ENCODE measurements at regions not wholly inside any gene's neighbourhood (a gene's known extent, or its start where the extent isn't known, plus 50 kb on each side); places are given as distances from the start of the nearest gene placed in this dataset.
"Not testable (repeated sequence)": the region's sequence is repeated elsewhere in the genome, so short reads cannot be mapped to it uniquely, and the experiment has no call there.

DNA sequence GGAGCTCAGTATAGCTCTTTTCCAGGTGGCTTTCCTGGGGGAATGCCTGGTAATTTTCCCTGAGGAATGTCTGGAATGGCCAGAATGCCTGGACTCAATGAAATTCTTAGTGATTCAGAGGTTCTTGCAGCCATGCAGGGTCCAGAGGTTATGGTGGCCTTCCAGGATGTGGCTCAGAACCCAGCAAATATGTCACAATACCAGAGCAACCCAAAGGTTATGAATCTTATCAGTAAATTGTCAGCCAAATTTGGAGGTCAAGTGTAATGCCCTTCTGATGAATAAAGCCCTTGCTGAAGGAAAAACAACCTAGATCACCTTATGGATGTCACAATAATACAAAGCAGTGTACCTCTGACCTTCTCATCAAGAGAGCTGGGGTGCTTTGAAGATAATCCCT lies 100.3 kb downstream of the TMEM167A start (continued):
- TF ChIP-seq, protein P1, sequence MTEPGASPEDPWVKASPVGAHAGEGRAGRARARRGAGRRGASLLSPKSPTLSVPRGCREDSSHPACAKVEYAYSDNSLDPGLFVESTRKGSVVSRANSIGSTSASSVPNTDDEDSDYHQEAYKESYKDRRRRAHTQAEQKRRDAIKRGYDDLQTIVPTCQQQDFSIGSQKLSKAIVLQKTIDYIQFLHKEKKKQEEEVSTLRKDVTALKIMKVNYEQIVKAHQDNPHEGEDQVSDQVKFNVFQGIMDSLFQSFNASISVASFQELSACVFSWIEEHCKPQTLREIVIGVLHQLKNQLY (CRISPR knock-in tag; IDR thresholded peaks at IDR 0.05) = peak; percentile 64; the same call in 1 of the 2 replicates
- TF ChIP-seq MEIS2 (CRISPR knock-in tag; IDR thresholded peaks at IDR 0.05) = peak; percentile 56; the same call in 1 of the 2 replicates
- TF ChIP-seq SOX13 (IDR thresholded peaks at IDR 0.05) = peak; percentile 89
- peak in 1 of 2 experiments; percentile 94; a peak in 2 of 4 replicates for TF ChIP-seq SOX13 (CRISPR knock-in tag; conservative IDR thresholded peaks at IDR 0.05 in 1 of 2, IDR thresholded peaks at IDR 0.05 in 1 of 2)
- 0 out of 2 replicates have a peak, but pooled peaks have one; percentile 25 for TF ChIP-seq STAT5B (CRISPR knock-in tag; IDR thresholded peaks at IDR 0.05)
- TF ChIP-seq CREM (IDR thresholded peaks at IDR 0.05) = peak; percentile 85
- not testable (repeated sequence) for TF ChIP-seq CREM (CRISPR knock-in tag; IDR thresholded peaks at IDR 0.05)
- TF ChIP-seq, protein P2, sequence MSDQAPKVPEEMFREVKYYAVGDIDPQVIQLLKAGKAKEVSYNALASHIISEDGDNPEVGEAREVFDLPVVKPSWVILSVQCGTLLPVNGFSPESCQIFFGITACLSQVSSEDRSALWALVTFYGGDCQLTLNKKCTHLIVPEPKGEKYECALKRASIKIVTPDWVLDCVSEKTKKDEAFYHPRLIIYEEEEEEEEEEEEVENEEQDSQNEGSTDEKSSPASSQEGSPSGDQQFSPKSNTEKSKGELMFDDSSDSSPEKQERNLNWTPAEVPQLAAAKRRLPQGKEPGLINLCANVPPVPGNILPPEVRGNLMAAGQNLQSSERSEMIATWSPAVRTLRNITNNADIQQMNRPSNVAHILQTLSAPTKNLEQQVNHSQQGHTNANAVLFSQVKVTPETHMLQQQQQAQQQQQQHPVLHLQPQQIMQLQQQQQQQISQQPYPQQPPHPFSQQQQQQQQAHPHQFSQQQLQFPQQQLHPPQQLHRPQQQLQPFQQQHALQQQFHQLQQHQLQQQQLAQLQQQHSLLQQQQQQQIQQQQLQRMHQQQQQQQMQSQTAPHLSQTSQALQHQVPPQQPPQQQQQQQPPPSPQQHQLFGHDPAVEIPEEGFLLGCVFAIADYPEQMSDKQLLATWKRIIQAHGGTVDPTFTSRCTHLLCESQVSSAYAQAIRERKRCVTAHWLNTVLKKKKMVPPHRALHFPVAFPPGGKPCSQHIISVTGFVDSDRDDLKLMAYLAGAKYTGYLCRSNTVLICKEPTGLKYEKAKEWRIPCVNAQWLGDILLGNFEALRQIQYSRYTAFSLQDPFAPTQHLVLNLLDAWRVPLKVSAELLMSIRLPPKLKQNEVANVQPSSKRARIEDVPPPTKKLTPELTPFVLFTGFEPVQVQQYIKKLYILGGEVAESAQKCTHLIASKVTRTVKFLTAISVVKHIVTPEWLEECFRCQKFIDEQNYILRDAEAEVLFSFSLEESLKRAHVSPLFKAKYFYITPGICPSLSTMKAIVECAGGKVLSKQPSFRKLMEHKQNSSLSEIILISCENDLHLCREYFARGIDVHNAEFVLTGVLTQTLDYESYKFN (CRISPR knock-in tag; conservative IDR thresholded peaks at IDR 0.05) = peak; percentile 90
- TF ChIP-seq, protein P3, sequence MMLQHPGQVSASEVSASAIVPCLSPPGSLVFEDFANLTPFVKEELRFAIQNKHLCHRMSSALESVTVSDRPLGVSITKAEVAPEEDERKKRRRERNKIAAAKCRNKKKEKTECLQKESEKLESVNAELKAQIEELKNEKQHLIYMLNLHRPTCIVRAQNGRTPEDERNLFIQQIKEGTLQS (CRISPR knock-in tag; IDR thresholded peaks at IDR 0.05) = peak; percentile 65
- TF ChIP-seq ATF1 (CRISPR knock-in tag; IDR thresholded peaks at IDR 0.05) = peak; percentile 66
- TF ChIP-seq, protein P4, sequence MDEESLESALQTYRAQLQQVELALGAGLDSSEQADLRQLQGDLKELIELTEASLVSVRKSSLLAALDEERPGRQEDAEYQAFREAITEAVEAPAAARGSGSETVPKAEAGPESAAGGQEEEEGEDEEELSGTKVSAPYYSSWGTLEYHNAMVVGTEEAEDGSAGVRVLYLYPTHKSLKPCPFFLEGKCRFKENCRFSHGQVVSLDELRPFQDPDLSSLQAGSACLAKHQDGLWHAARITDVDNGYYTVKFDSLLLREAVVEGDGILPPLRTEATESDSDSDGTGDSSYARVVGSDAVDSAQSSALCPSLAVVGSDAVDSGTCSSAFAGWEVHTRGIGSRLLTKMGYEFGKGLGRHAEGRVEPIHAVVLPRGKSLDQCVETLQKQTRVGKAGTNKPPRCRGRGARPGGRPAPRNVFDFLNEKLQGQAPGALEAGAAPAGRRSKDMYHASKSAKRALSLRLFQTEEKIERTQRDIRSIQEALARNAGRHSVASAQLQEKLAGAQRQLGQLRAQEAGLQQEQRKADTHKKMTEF (CRISPR knock-in tag; IDR thresholded peaks at IDR 0.05) = peak; percentile 88
- TF ChIP-seq, protein P5, sequence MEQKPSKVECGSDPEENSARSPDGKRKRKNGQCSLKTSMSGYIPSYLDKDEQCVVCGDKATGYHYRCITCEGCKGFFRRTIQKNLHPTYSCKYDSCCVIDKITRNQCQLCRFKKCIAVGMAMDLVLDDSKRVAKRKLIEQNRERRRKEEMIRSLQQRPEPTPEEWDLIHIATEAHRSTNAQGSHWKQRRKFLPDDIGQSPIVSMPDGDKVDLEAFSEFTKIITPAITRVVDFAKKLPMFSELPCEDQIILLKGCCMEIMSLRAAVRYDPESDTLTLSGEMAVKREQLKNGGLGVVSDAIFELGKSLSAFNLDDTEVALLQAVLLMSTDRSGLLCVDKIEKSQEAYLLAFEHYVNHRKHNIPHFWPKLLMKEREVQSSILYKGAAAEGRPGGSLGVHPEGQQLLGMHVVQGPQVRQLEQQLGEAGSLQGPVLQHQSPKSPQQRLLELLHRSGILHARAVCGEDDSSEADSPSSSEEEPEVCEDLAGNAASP (CRISPR knock-in tag; IDR thresholded peaks at IDR 0.05; ENCODE audit: borderline replicate concordance) = peak; percentile 91; the same call in 1 of the 2 replicates
- TF ChIP-seq, protein P6, sequence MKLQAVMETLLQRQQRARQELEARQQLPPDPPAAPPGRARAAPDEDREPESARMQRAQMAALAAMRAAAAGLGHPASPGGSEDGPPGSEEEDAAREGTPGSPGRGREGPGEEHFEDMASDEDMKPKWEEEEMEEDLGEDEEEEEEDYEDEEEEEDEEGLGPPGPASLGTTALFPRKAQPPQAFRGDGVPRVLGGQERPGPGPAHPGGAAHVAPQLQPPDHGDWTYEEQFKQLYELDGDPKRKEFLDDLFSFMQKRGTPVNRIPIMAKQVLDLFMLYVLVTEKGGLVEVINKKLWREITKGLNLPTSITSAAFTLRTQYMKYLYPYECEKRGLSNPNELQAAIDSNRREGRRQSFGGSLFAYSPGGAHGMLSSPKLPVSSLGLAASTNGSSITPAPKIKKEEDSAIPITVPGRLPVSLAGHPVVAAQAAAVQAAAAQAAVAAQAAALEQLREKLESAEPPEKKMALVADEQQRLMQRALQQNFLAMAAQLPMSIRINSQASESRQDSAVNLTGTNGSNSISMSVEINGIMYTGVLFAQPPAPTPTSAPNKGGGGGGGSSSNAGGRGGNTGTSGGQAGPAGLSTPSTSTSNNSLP (IDR thresholded peaks at IDR 0.05; ENCODE audit: low read depth, low read length) = peak; percentile 89
- TF ChIP-seq, protein P7, sequence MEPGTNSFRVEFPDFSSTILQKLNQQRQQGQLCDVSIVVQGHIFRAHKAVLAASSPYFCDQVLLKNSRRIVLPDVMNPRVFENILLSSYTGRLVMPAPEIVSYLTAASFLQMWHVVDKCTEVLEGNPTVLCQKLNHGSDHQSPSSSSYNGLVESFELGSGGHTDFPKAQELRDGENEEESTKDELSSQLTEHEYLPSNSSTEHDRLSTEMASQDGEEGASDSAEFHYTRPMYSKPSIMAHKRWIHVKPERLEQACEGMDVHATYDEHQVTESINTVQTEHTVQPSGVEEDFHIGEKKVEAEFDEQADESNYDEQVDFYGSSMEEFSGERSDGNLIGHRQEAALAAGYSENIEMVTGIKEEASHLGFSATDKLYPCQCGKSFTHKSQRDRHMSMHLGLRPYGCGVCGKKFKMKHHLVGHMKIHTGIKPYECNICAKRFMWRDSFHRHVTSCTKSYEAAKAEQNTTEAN (CRISPR knock-in tag; conservative IDR thresholded peaks at IDR 0.05) = 0 out of 2 replicates have a peak, but pooled peaks have one; percentile 65
- peak; percentile 61; the same call in 1 of the 2 replicates for TF ChIP-seq ESRRA (CRISPR knock-in tag; IDR thresholded peaks at IDR 0.05; ENCODE audit: low read depth)
- TF ChIP-seq, protein P8, sequence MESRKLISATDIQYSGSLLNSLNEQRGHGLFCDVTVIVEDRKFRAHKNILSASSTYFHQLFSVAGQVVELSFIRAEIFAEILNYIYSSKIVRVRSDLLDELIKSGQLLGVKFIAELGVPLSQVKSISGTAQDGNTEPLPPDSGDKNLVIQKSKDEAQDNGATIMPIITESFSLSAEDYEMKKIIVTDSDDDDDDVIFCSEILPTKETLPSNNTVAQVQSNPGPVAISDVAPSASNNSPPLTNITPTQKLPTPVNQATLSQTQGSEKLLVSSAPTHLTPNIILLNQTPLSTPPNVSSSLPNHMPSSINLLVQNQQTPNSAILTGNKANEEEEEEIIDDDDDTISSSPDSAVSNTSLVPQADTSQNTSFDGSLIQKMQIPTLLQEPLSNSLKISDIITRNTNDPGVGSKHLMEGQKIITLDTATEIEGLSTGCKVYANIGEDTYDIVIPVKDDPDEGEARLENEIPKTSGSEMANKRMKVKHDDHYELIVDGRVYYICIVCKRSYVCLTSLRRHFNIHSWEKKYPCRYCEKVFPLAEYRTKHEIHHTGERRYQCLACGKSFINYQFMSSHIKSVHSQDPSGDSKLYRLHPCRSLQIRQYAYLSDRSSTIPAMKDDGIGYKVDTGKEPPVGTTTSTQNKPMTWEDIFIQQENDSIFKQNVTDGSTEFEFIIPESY (CRISPR knock-in tag; IDR thresholded peaks at IDR 0.05) = peak; percentile 69
- TF ChIP-seq ZNF335 (CRISPR knock-in tag; IDR thresholded peaks at IDR 0.05) = 0 out of 2 replicates have a peak, but pooled peaks have one; percentile 48

All from HepG2 (cell line).